GM19324 (cell line): ENCODE measurements at regions not wholly inside any gene's neighbourhood (a gene's known extent, or its start where the extent isn't known, plus 50 kb on each side); places are given as distances from the start of the nearest gene placed in this dataset.

Experiments used
- ATAC-seq: cut with Tn5 transposase; IDR thresholded peaks from one replicate; pipeline ENCODE4 v1.9.1; 2021; ENCODE audit warnings: mild to moderate bottlenecking, moderate library complexity; ENCODE audit not compliant: unreplicated experiment, low FRiP score

DNA sequence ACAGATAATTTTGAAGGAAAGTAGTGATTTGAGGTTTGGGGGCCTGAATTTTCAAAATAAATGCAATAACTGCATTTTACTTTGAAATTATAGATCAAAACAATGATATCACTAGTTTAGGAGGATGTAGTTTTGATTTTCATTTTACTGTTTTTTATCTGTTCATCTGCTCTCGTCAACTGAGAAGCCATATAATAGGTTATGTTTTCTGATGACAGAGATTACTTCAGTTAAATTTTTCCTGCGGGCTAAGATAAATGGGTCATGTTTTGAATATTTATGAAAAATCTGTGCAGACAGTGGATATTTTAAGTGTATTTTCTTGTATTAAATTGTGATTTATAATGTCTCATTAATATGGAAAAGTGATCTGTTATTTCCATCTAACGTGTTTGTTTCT is 573.4 kb downstream of the CPS1 start:
- ATAC-seq = no peak

DNA sequence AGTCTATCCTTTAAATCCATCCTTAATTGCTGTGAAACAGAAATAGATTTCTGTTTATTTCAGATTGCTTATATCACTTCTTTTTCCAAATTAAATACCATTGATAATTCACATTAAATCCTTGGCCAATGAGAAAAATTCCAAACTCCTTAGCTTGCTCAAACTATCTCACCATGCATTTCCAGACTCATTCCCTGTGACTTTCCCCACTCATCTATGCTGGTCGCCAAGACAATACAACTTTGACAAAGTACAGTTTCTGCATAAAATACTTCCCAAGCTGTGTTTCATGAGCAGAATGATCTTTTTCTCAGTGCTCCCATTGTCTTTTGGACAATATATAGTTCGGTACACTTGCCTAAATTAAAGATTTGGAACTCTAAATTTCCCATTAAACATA is 575.6 kb downstream of the CPS1 start:
- ATAC-seq = no peak

DNA sequence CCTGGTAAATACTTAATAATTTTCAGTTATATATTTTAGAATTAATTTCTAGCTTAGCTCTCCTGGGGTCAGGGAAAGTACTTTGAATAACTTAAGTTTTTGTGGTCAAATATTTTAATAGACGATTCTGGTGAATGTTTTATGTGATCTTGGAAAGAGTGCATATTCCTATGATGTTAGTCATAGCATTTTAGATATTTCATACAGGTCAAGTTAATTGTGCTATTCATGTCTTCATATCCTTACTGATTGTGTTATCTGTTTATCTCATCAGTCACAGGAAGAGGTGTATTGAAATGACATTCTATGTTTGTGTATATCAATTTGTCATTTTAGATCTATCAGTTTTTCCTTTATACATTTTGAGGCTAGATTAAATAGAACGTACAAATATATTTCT is 576.2 kb downstream of the CPS1 start:
- no peak for ATAC-seq

DNA sequence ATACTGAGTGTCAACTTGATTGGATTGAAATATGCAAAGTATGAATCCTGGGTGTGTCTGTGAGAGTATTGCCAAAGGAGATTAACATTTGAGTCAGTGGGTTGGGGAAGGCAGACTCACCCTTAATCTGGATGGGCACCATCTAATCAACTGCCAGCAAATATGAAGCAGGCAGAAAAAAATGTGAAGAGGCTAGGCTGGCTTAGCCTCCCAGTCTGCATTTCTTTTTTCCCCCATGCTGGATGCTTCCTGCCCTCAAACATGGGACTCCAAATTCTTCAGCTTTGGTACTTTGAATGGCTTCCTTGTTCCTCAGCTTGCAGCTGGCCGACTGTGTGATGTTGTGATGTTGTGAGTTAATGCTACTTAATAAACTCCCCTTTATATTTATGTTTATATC is 577.4 kb downstream of the CPS1 start:
- no peak for ATAC-seq

DNA sequence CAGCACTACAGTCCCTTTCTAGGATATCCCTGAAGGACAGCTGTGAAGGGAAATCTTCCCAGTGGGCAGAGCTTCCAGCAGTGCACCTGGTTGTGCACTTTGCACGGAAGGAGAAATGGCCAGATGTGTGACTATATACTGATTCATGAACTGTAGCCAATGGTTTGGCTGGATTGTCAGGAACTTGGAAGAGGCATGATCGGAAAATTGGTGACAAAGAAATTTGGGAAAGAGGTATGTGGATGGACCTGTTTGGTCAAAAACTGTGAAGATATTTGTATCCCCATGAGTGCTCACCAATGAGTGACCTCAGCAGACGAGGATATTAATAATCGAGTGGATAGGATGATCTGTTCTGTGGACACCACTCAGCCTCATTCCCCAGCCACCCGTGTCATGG is 582.2 kb downstream of the CPS1 start:
- ATAC-seq = no peak

DNA sequence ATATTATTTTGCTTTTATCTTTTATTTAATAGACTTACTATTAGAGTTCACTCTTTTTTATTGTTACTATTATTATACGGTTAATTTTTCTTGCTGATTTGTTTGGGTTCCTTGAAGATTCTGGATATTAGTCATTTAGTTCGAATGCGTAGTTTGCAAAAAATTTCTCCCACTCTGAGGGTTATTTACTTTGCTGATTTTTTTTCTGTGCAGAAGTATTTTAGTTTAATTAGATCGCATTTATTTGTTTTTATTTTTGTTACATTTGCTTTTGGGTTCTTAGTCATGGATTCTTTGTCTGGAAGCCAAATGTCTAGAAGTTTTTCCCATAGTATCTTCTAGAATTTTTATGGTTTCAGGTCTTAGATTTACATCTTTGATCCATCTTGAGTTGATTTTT is 585.2 kb downstream of the CPS1 start:
- ATAC-seq = no peak

DNA sequence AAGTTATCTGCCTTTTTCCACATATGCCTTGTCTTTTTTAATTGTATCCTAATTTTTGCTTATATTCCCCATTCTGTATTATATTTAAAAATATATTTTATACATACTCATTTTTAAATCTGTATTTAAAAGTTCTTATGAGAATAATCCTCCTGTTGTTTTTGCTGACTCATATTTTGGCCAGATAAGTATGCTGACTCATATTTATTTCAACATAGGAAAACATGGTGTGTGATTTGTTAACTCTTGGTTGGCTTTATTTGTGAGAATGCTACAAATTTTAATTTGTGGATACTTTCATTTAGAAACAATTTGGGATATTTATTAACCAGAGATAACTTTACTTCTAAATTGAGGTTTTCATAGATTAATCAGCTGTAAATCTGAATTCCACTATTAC is 587.7 kb downstream of the CPS1 start:
- ATAC-seq = no peak

DNA sequence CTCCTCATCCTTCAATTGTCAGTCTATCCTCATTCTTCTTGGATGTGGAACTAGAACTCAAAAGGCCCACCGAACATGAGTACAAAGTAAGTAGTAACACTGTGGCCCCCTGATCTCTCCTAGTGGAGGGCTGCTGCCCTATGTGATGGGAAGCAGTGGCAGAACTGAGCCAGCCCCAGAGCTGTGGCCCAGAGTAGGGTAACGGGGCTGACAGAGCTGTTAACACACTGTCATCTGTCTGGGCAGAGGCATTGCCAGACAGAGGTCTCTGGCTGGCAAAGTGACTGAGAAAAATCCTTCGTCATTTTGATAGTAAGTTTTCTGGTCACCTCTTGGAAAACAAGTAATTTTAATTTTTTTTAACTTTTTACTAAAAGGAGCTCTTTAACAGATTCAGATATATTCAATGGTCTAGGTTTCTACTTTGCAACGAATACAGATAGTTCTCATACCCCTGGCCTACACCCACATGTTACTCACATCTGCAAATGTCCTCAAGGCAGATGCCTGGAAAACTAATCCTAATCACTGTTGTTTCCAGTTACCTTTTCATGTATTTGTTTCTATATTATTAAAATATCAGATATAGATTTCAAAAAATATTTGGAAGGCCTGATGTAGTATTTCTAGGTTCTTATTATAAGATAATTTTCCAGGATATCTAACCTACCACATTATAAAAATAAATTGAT is 588.7 kb downstream of the CPS1 start:
- no peak for ATAC-seq

DNA sequence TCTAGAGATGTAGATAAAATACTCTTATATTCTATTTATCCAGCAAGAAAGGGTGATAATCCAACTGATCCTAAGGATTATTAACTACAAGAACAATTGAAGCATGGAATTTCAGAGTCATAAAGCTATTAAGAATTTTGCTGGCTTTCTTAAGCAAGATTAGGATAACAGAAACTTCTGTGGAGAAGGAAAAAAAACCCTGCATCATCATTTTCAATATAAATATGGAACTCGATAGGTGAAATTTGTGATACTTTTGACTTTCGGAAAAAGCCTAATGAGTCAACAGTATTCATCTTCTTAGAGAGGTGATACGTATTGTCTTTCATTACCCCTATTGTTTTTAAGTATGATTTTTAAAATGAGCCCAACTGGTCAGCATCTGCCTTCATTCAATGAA is 593.3 kb downstream of the CPS1 start:
- ATAC-seq = no peak

DNA sequence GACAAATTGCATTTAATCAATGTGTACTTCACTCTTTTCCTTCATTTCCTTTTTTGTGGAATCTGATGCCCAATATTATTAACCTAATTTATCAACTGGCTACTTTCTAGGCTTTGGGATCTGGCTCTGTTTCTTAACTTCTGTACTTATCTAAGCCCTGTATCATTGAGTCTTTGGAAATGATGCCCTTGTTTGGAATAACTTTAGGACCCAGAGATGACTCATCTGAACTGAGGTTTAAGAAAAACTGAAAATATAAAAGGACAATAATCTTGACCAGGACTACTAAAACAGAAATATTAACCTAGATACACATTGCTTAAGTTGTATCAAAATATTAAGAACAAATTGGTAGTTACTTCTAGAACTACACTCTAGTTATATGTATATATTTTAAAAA is 600.8 kb downstream of the CPS1 start:
- no peak for ATAC-seq

DNA sequence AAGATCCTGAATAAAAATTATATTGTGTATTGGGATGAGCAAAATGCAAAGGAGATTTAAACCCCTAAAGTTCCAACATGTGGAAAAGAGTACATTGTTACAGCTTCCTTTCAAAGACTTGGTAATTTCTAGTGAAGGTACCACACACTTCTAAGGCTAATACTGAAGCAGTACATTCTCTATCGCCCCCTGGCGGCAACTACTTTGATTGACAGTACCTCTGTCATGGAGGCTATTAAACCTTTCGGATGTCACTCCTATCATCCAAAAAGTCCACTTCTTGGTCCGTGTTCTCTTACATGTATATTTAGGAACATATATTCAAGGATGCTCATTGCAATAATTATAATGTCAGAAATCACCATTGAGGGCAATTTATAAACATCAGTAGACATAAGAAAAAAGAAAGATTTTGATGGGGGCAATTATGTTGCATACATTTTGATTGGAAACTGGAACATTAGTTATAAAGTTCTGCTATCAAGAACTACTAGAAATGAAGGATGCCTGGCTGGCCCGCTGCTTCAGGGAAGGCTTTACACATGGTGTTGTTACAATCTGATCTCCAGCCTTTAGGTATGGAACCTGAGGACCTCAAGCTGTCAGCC is 601.6 kb downstream of the CPS1 start:
- peak; percentile 98 for ATAC-seq

DNA sequence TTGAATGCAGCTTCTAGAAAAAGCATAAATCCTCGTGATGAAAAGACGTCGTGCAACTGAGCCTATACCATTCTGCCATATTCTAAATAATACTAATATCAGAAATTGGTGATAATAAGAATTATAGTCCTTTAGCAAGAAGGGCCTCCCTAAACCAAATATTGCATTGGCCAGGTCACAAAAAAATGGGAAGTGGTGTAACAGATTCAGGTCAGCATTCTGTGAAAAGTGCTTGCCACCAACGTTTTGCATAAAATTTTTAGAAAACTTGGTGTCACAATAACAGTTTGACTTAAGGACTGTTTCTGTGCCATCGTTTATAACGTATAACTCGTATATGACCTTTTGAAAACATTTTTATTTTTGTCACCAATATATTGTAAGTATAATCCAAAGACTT is 603.6 kb downstream of the CPS1 start:
- ATAC-seq = no peak

DNA sequence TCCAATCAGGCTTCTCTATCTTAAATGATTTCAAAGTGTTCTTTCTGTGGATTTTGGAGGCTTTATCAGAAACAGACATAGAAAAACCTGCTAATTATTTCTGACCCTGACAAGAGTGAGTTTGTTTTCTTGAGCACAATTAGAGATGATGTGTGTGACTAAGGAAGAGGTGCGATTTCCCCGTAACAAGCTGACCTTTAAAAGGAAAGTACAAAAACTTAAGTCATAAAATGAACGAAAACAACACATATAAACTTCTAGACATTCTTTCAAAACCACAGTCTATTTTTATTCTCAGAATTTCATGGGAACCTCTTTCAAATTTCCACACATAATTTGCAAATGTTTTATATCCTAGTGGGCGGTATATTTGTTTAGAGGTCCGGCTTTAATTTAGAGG is 604.8 kb downstream of the CPS1 start:
- ATAC-seq = no peak

DNA sequence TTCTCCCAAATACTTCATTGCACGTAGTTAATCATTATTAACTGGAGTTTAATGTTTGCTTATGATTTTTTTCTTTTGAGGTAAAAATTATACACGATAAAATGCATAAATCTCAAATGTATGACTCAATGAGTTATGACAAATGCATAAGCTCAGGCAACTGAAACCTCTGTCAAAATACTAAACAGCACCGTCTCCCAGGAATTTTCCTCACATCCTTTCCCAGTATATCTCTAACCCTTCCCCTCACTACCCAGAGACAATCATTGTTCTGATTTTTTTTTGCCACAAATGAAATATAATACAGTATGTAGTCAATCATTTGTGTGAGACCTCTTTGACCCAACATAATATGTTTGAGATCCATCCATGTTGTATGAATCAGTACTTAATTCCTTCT is 606.5 kb downstream of the CPS1 start:
- no peak for ATAC-seq

DNA sequence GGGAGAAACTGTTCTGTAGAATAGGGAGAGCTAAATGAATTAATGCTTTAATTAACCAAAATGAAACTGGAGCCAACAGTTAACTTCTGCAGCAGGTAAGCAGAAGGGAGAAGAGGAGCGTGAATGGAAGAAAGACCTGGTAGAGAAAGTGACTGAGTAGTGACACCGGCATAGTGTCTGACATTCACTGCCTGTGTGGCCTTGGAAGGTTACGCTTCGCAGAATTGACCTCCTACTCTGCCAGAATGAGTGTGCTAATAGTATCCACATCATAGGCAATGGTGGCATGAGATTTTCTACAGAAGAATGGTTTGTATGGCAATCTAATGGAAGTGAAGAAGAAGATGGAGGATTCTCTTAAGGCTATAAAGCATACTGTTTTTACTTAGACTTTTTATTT is 614.4 kb downstream of the CPS1 start:
- ATAC-seq = no peak

DNA sequence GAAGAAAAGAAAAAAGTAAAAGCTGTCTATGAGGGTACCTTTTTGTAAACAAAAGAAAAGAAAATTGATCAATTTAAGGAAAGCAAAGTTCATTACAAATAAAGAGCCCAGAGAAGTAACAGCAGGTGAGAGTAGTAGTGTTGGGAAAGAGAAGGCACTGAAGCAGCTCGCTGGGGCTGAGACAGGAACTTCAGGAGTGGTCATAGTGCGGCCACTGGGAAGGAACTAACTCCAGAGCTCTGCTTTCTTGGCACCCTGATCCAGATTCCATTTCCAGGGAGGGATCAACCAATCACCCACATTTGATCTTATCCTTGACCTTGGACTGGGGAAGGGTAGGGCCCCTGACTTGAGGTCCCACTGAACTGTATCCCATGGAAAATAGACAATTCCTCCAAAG is 617.6 kb downstream of the CPS1 start:
- ATAC-seq = no peak

DNA sequence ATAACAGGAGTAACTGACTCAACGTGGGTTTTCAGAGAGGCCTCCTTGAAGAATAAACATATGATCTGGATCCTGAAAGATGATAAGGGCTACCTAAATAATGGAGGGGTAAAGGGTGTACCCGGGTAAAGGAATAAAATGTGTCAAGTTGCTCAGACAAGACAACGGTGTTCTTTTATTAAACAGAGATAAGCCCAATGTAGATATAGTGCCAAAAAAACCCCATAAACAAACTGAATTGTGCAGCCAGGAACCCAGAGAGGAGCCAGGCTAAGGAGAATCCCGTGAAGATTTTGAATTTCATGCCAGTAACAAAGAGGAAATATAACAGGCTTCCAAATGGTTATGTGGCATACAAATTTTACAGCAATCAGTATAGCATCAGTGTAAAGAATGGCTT is 618.2 kb downstream of the CPS1 start:
- no peak for ATAC-seq

DNA sequence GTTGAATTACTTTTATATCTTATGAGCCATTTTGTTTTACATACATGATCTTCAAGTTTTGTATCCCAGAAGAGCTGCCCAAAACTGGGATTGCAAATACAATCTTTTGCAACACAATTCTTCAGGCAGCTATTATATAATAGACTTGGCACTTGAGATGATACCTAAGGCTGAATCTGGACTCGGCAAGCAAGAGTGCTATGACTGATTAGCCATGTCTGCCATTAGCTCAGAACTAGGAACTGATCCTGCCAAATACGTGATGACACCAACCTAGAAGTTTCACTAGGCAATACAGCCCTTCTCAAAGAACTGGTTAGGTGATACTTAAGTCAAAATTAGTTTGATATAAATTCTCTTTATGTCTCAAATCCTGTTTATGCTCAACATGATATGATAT is 619.6 kb downstream of the CPS1 start:
- ATAC-seq = no peak

DNA sequence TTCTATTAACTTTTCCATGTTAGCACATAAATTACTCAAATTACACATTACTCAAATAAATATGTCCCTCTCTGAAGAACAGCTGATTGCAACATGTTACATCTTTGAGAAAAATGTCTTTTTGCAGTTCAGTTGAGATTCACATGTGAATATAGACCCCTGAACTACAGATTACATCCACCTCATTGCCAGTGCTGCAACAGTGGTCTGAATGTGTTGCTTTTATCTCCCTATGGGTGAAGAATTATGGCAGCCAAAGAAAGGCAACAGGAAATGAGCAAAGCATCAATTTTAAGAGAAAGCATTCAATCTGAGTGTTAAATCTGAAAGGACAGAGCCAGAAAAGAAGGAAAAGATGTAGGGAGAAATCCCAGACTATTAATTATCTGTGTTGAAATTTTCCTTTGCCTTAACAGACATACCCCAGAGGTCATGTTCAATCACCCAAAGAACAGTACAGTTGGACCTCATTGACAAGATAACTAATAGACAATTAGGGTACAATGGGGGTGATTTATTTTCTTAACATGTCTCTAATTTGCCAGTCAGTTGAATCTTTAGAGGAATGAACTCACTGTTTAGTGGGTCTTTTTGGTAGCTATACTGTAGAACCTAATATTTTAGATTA is 620.2 kb downstream of the CPS1 start:
- ATAC-seq = no peak

DNA sequence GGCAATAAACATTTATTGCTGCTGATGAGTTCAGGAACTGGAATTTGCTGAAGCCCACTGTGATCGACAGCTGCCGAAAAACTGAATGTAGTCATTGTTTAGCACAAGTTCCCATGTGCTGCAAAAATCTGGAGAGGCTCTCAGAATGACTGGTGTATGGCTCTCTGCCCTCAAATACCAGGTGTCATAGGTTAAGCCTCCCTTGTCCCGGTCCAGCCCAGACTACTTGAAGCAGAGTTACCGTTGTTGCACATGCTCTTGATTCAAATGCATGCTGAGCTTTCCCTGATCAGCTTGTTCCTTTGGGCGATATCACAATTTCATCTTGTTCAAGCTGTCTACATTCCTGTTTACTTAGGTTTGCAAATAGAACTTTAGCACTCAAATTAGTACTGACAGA is 625.2 kb downstream of the CPS1 start:
- no peak for ATAC-seq

DNA sequence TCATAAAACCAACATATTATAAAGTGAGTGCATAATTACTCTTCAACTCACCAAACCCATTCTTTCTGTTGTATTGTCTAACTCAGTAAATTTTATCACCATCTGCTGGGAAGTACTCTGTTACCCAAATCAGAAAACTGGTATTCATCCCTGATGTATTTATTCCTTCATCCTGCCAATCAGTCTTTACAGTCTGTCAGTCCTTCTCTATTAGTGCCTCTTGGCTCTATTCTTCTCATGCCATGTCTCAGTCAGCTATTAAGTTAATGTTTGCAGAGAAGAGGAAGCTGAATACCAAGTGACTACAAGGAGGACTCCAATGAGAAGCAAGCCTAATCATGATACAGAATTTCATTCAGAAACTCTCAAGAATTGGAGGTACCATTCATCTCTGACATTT is 631.2 kb downstream of the CPS1 start:
- no peak for ATAC-seq

DNA sequence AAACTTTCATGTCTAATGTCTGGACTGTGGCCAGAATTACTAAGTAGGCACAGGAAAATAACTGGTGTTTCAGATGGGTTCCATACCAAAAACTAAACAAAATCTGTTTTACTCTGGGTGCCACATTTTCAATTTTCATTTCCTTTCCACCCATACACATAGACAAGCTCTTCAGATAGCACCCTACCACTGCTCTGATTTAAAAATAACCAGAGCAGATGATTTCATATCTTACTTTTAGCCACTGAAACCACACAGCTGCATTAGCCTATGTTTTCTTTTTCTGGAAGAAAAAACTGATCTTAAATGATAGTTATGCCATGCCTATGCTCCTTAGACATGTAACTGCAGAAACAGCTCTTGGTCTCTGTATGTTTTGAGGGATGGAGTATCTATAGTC is 647.6 kb downstream of the CPS1 start:
- peak; percentile 89 for ATAC-seq
